Raji (cell line): ENCODE measurements at regions not wholly inside any gene's neighbourhood (a gene's known extent, or its start where the extent isn't known, plus 50 kb on each side); places are given as distances from the start of the nearest gene placed in this dataset.

ENCODE experiments used
- POLR2A ChIP-seq: IDR thresholded peaks from 2 replicates; pipeline ENCODE4 v1.6.1; 2011; ENCODE audit warnings: low read depth, low read length, control low read depth; ENCODE audit not compliant: insufficient read depth

GRCh38 chr16:72324578-72324977 lies 152.6 kb upstream of the PMFBP1 start:
- TF ChIP-seq POLR2A, result no peak

DNA sequence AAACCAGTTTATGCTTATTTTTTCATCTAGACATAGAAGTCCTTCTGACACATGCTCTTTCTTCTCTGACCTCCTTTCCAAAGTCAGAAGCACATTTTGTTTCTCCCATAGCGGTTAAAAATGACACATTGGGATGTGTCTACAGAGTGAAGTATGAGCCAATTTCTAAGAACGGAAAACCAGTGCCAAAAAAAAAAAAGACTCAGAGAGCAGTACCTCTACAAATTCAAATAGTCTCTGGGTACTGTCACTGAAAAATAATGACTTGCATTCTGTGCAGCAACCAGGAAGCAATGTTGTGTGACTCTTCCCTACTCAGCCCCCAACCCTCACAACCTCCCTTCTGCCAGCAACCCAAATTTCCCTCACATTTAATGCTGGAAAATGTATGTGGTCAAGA lies 145.5 kb upstream of the PMFBP1 start:
- no peak for TF ChIP-seq POLR2A

GRCh38 chr16:72313903-72314302 lies 141.9 kb upstream of the PMFBP1 start:
- TF ChIP-seq POLR2A, result no peak

DNA sequence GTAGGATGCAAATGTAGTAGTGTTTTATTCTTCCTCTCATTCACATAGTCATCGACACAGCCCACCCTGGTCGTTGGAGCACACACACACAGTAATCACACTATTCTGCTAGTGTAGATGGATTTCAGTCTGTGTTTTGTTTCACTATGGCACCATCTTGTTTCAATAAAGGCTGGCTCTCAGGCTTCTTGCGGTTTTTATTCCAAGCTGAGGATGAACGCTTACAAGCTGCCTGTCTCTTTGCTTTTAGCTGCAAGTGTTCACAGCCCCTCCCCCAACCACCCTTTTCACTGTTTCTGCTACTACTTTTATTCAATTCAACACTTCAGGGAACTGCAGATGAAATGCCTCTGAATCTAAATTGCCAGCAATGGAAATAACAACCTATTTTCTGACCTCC lies 140.9 kb upstream of the PMFBP1 start:
- no peak for TF ChIP-seq POLR2A

DNA sequence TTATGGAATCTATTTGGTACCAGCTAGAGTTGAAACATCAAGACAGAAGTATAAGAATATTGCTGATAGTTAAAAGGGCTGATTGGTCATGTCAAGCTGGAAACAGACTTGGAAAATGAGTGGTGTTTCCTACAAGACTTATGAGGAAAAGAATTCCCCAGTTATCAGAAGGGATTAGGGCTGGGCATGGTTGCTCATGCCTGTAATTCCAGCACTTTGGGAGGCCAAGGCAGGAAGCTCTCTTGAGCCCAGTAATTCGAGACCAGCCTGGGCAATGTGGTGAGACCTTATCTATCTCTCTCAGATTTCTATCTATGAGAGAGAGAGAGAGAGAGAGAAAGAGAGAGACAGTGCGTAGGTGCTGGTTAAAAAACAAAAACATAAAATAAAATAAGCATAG lies 139.5 kb upstream of the PMFBP1 start:
- TF ChIP-seq POLR2A, result no peak

- TF ChIP-seq POLR2A, result no peak
These were observed 137.0 kb upstream of the PMFBP1 start for GRCh38 chr16:72309001-72309400.

DNA sequence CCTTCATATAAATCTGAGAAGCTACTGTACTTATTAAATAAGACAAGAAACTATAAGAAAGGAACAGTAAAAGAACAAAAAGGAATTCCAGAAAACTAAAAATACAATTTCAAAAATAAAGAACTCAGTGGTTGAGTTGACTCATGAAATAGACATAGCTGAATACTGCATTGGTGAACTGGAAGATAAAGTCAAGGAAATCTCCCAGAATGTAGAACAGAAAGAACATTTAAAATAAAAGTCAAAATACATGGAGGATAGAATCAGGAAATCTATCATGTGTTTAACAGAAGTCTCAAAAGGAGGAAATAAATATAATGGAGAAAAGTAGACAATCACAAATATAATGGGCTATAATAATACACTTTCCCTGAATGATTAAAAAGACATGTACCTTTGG lies 136.4 kb upstream of the PMFBP1 start:
- no peak for TF ChIP-seq POLR2A

DNA sequence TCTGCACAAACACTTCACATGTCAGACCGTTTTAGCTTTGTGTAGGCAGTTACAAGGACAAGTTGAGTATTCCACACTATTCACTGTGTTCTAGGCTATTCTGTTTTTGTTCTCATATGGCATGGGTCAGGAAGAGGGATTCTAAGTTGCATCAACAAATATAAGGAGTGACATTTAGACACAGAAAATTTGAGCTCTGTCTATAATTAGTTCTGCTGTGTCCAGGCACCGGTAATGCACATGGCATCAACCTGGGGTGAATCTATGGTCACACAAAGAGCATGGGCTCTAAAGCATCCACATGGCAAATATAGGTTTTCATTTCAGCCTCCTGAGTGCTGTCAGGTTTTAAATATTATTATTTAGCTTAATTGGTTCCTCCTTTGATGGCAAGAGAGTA lies 130.4 kb upstream of the PMFBP1 start:
- TF ChIP-seq POLR2A, result no peak

GRCh38 chr16:72301523-72302236 lies 129.7 kb upstream of the PMFBP1 start:
- TF ChIP-seq POLR2A, result no peak

GRCh38 chr16:72300892-72301291 lies 128.9 kb upstream of the PMFBP1 start:
- TF ChIP-seq POLR2A, result no peak

GRCh38 chr16:72299684-72300243 lies 127.8 kb upstream of the PMFBP1 start:
- no peak for TF ChIP-seq POLR2A

- no peak for TF ChIP-seq POLR2A
These were observed 127.0 kb upstream of the PMFBP1 start for GRCh38 chr16:72298961-72299360.

DNA sequence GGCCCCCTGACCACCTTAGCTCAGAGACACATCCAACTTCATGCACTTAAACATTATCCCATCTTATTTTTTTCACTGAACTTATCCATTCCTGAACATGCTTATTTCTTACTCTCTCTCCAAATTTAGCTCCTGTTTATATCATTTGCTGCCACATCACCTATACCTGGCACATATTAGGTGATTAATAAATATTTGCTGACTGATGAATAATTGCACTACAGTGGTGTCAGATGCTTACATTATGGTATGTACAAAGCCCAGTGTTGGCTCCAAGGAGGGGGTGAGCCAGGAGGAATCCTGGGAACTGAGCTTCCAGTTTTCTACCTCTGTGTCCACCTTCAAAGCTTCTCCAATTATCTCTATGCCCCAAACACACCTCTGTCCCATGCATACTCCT lies 124.0 kb upstream of the PMFBP1 start:
- TF ChIP-seq POLR2A, result no peak

GRCh38 chr16:72291531-72291981 lies 119.6 kb upstream of the PMFBP1 start:
- TF ChIP-seq POLR2A, result no peak

DNA sequence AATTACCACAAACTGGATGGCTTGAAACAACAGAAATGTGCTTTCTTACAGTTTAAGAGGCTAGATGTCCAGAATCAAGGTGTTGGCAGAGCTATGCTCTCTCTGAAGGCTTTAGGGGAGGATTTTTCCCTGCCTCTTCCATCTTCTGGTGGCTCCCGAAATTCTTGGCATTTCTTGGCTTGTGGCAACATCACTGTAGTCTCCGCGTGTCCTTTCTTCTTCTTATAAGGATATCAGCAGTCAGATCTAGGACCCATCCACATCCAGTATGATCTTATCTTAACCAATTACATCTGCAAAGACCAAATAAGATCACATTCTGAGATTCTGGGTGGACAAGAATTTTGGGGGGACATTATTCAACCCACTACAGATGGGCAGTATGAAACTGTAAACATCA lies 119.2 kb upstream of the PMFBP1 start:
- TF ChIP-seq POLR2A, result no peak

DNA sequence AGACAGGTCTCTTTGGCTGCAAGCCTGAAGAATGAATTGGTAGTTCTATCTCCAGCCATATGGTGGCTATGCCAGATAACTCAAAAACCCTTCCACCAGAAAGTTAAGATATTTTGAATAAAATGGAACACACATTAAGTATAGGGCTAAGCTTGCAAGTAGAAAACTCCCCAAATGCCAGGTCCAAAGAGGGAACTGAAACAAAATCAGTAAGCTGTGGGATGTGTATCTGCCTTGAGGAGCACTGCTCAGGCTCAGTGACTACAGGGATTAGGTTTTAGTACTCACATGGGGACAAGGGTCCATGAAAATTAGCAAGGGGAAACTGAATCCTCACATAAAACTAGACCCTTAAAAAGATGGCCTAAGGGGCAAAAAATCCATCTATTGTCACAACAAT lies 115.7 kb upstream of the PMFBP1 start:
- no peak for TF ChIP-seq POLR2A
